LNCaP clone FGC (cell line): ENCODE measurements at regions not wholly inside any gene's neighbourhood (a gene's known extent, or its start where the extent isn't known, plus 50 kb on each side); places are given as distances from the start of the nearest gene placed in this dataset.
"Not testable (repeated sequence)": the region's sequence is repeated elsewhere in the genome, so short reads cannot be mapped to it uniquely, and the experiment has no call there.

Source experiments
- DNase-seq: peaks from one replicate; pipeline ENCODE4 v3.0.0-alpha.2; 2011; ENCODE audit warnings: low read depth
- H3K4me3 ChIP-seq: 2 replicates; pipeline ENCODE4 v1.5.1; 2011; ENCODE audit warnings: mild to moderate bottlenecking, low read depth, low read length, control low read depth
- CTCF ChIP-seq: IDR thresholded peaks from 2 replicates; pipeline ENCODE4 v1.5.1; 2012; ENCODE audit warnings: mild to moderate bottlenecking; ENCODE audit not compliant: control insufficient read depth, insufficient read depth; ENCODE audit errors: extremely low read depth

DNA sequence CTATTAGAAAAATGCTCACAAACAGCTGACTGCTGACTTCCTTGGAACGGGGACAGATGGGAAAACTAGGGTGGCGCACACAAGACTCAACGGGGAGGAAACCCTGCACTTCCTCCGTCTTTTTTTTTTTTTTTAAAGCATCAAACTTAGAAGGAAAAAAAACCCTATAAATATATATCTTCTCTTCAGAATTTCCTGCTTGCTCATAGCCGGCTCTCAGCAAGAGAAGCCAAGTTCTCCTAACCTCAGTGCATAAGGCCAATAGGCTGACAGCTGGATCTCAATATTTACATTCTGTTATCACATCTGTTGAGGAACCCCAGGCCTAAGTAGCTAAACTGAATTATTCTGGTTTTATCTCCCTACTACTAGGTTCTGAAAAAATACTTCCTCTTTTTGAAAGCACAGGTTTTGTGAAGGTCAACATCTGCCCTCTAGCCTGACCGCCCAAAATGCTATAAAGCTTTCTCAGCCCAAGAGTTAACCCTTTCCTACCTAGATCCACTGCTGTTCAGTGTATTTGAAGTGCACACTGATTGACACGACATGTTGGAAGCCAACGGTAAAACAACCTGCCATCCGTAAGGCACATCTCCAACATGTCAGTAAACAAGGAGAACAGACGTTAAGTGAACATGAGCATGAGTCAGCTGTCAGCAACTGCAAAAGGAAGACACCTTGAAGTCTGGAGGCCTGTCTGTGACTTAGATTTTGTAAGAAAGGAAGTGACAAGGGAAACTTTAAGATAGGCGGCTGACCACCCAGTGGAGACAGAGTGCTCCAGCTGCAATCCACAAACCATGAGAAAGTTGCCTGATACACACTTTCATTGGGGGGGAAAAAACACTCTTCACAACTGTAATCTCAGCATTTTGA lies 83.8 kb downstream of the EBLN1 start:
- no peak overlapping the region for H3K4me3 ChIP-seq
- DNase-seq = no peak
- TF ChIP-seq CTCF = no peak

DNA sequence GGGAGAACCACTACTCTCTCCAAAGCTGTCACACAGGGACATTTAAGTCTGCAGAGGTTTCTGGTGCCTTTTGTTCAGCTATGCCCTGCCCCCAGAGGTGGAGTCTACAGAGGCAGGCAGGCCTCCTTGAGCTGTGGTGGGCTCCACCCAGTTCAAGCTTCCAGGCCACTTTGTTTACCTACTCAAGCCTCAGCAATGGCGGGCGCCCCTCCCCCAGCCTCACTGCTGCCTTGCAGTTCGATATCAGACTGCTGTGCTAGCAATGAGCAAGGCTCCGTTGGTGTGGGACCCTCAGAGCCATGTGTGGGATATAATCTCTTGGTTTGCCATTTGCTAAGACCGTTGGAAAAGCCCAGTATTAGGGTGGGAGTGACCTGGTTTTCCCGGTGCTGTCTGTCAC lies 87.0 kb downstream of the EBLN1 start:
- DNase-seq, H3K4me3 ChIP-seq: not testable (repeated sequence)

DNA sequence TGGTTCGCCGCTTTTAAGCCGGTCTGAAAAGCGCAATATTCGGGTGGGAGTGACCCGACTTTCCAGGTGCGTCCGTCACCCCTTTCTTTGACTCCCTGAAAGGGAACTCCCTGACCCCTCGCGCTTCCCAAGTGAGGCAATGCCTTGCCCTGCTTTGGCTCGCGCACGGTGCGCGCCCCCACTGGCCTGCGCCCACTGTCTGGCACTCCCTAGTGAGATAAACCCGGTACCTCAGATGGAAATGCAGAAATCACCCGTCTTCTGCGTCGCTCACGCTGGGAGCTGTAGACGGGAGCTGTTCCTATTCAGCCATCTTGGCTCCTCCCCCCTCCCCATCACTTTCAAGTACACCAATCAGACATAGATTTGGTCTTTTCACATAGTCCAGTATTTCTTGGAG lies 88.2 kb downstream of the EBLN1 start:
- DNase-seq, H3K4me3 ChIP-seq: not testable (repeated sequence)

- not testable (repeated sequence) for H3K4me3 ChIP-seq, DNase-seq
Measured at GRCh38 chr10:22121181-22121580, 96.6 kb downstream of the EBLN1 start.

GRCh38 chr10:22120072-22120471 lies 97.7 kb downstream of the EBLN1 start:
- not testable (repeated sequence) for H3K4me3 ChIP-seq, DNase-seq

DNA sequence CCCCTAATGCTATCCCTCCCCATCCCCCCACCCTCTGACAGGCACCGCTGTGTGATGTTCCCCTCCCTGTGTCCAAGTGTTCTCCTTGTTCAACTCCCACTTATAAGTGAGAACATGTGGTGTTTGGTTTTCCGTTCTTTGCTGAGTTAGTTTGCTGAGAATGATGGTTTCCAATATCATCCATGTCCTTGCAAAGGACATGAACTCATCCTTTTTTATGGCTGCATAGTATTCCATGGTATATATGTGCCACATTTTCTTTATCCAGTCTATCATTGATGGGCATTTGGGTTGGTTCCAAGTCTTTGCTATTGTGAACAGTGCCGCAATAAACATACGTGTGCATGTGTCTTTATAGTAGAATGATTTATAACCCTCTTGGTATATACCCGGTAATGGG lies 98.2 kb downstream of the EBLN1 start:
- DNase-seq, H3K4me3 ChIP-seq: not testable (repeated sequence)

- no peak for DNase-seq
- H3K4me3 ChIP-seq = no peak overlapping the region
- TF ChIP-seq CTCF = no peak
Measured at GRCh38 chr10:22111705-22112104, 106.1 kb downstream of the EBLN1 start.

GRCh38 chr10:22111260-22111659 lies 106.6 kb downstream of the EBLN1 start:
- H3K4me3 ChIP-seq = no peak overlapping the region
- no peak for TF ChIP-seq CTCF
- no peak for DNase-seq

DNA sequence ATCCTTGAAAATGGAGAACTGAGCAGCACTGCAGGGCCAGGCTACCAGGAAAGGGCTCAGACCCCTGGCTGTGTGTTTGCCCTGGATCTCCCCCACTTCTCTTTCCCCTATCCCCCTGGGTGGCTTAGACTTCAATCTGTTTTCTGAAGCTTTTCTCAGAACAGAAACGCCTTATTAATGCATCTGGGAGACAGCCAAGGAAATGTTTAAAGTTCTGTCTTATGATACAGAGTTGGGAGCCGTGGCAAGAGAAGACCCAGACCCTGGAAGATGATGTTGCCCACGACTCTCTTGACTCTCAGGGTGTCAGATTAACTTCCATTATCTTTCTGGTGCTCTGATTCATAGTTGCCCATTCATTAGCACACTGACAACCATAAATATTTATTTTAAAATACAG lies 107.1 kb downstream of the EBLN1 start:
- no peak for TF ChIP-seq CTCF
- no peak overlapping the region for H3K4me3 ChIP-seq
- DNase-seq = no peak

DNA sequence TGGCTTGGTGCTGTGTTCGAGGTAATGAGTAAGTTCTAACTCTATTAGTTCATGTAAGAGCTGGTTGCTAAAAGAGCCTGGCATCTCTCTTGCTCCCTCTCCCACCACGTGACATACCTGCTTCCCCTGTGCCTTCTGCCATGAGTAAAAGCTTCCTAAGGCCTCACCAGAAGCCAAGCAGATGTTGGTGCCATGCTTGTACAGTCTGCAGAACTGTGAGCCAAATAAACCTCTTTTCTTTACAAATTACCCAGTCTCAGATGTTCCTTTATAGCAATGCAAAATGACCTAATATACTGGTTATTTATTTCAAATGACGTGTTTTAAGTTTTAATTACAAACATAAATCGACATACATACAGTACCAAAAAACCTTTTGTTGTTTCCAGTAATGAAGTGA lies 101.7 kb upstream of the DNAJC1 start:
- no peak for TF ChIP-seq CTCF
- no peak for DNase-seq
- H3K4me3 ChIP-seq = no peak overlapping the region
